Activated CD8-positive, alpha-beta memory T cell treated with anti-CD3 and anti-CD28 coated beads for 48 hours (primary cell): ENCODE measurements at regions not wholly inside any gene's neighbourhood (a gene's known extent, or its start where the extent isn't known, plus 50 kb on each side); places are given as distances from the start of the nearest gene placed in this dataset.
"Not testable (repeated sequence)": the region's sequence is repeated elsewhere in the genome, so short reads cannot be mapped to it uniquely, and the experiment has no call there.

ENCODE experiments used
- DNase-seq, 3 experiments: peaks; one replicate each; pipeline ENCODE4 v3.0.0-alpha.2; 2020; ENCODE audit warnings: low read depth in 2 of 3, low spot score in 2 of 3

GRCh38 chr11:16605894-16606783, 132.3 kb upstream of the C11orf58 start:
- DNase-seq: peak; percentile 57 to 66 (median 63)

- DNase-seq: no peak
Observed at GRCh38 chr11:16605389-16605893, 133.0 kb upstream of the C11orf58 start.

- no peak for DNase-seq
Observed at GRCh38 chr11:16604794-16605388, 133.6 kb upstream of the C11orf58 start.

GRCh38 chr11:16603890-16604793, 134.3 kb upstream of the C11orf58 start:
- no peak for DNase-seq

- DNase-seq: no peak
Observed at GRCh38 chr11:16603245-16603644, 135.2 kb upstream of the C11orf58 start.

- no peak for DNase-seq
Observed at GRCh38 chr11:16598906-16599305, 139.5 kb upstream of the C11orf58 start.

GRCh38 chr11:16598032-16598431, 140.4 kb upstream of the C11orf58 start:
- no peak for DNase-seq

GRCh38 chr11:16596231-16596630, 142.2 kb upstream of the C11orf58 start:
- no peak for DNase-seq

- DNase-seq: no peak
Observed at GRCh38 chr11:16591157-16591556, 147.3 kb upstream of the C11orf58 start.

GRCh38 chr11:16587670-16588069, 150.8 kb upstream of the C11orf58 start:
- DNase-seq: no peak

- DNase-seq: no peak
Observed at GRCh38 chr11:16584569-16584968, 153.9 kb upstream of the C11orf58 start.

- DNase-seq: not testable (repeated sequence)
Observed at GRCh38 chr11:16581078-16581477, 157.4 kb upstream of the C11orf58 start.

GRCh38 chr11:16577490-16577889, 161.0 kb upstream of the C11orf58 start:
- DNase-seq: no peak

GRCh38 chr11:16574889-16575288, 163.6 kb upstream of the C11orf58 start:
- not testable (repeated sequence) for DNase-seq

GRCh38 chr11:16572945-16573344, 165.5 kb upstream of the C11orf58 start:
- DNase-seq: no peak

- DNase-seq: no peak
Observed at GRCh38 chr11:16561150-16561549, 177.3 kb upstream of the C11orf58 start.

GRCh38 chr11:16558494-16558893, 180.0 kb upstream of the C11orf58 start:
- DNase-seq: no peak

- no peak for DNase-seq
Observed at GRCh38 chr11:16555956-16556355, 182.5 kb upstream of the C11orf58 start.

GRCh38 chr11:16554361-16554760, 184.1 kb upstream of the C11orf58 start:
- no peak for DNase-seq

- no peak for DNase-seq
Observed at GRCh38 chr11:16547879-16548278, 190.6 kb upstream of the C11orf58 start.

- DNase-seq: no peak
Observed at GRCh38 chr11:16543642-16544041, 187.3 kb upstream of the SOX6 start.
